HG03439 (cell line): ENCODE measurements at regions not wholly inside any gene's neighbourhood (a gene's known extent, or its start where the extent isn't known, plus 50 kb on each side); places are given as distances from the start of the nearest gene placed in this dataset.

ENCODE experiments used
- ATAC-seq: cut with Tn5 transposase; IDR thresholded peaks from one replicate; pipeline ENCODE4 v1.9.1; 2021; ENCODE audit warnings: mild to moderate bottlenecking, moderate library complexity; ENCODE audit not compliant: unreplicated experiment

DNA sequence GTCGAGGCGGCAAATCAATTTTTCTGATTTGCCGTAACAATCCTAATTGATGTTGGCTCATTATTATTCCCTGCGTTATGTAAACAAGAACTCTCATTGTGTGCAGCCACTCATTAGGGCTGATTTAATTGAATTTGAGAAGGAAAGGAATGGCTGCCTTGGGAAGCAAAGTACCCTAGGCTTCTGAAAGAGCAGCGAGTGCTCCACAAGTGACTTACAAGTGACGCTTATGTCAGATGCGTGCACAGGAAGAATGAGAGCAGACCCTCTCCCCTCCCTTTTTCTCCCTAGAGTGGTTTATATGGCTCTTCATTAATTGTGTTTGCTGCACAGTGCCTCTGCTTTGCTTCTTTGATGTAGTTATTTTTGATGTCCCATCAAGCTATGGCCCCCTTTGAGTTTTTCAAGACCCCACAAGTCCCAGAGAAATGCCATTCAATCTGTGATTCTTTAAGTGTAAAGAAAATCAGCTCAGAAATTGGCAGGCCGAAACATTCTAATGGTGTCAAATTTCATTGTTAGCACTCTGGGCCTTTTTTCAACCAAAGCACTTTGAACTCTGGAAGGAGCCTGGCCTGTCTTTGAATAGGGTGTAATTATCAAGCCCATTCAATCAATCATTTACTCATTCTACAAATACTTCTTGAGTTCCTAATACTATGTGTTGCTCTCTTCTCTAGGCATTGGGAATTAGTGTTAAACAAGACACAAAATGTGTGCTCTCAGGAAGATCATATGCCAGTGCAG is 86.8 kb upstream of the VAV3 start:
- no peak for ATAC-seq

DNA sequence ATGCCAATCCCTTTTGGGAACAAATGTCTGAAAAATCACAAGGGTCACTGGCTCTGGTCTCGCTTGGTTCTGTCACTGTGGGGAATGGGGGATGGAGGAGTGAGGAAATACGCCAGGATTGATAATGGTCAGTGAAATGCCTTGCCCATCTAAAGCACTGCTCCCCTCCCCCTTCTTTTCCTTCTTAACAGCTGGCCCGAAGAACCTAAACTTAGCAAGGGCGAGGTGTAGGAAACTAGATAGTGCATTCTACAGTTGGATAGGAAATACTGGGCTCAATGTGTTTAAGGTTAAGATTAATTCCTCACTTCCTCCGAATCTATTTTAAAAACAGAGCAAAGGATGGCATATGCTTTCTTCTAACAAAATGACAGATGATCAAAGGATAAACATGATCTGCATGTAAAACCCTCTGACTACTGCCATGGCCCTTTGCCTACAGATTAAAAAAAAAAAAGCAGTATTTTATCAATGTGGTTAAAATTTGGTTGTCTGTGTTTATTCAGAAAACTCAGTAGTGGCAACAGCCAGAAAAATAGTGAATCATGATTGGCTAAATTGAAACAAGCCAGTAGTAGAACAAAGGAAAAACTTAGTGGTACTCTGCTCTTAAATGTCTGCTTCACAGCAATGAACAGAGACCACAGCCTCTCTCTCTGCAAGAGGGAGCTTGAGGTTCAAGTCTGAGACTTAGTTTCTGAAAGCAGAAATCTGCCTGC is 86.1 kb upstream of the VAV3 start:
- ATAC-seq: no peak

DNA sequence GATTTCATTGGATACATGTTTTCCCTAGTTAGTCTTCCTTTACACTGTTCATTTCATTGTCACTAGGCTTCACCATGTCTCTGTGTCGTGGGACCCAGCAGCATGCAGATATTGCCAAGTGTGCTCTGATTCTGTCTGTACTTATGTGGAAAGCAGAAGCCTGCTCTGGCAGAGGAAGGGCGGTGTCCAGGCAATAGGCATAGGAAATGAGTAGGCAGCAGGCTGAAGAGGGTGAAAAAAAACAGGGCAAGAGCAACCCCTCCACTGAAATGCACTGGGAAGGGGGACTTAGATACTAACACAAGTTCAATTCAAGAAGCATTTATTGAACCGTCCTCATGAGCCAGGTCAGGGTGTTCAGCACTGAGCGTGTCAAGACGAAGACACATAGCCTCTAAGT is 85.2 kb upstream of the VAV3 start:
- no peak for ATAC-seq

DNA sequence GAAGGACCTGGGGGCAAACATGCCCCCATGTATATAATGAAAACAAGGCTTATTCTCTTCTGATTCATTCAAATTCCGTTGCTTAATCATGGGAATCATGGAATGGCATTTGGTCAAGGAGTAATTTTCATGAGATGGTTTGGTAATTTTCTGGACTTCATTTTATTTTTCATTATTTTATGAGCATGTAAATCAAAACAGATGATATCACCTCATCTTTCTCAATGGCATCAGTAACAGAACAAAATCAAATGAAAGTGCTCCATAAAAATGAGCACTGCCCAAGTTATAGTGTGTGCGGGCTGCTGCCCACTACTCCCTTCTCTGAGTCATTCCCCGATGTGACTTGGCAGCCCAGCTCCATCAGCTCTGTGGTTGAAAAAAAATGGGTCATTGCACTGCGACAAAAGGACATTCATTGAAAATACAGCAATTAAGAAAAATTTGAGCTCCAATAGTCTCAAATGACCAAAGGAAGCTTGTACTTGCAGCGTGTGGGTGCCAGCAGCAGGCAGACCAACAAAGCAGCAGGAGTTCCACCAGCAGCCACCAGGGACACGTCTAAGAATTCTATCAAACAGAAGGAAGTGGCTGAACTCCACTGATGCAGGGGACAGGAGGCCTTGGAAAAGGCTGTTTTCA is 84.3 kb upstream of the VAV3 start:
- no peak for ATAC-seq

DNA sequence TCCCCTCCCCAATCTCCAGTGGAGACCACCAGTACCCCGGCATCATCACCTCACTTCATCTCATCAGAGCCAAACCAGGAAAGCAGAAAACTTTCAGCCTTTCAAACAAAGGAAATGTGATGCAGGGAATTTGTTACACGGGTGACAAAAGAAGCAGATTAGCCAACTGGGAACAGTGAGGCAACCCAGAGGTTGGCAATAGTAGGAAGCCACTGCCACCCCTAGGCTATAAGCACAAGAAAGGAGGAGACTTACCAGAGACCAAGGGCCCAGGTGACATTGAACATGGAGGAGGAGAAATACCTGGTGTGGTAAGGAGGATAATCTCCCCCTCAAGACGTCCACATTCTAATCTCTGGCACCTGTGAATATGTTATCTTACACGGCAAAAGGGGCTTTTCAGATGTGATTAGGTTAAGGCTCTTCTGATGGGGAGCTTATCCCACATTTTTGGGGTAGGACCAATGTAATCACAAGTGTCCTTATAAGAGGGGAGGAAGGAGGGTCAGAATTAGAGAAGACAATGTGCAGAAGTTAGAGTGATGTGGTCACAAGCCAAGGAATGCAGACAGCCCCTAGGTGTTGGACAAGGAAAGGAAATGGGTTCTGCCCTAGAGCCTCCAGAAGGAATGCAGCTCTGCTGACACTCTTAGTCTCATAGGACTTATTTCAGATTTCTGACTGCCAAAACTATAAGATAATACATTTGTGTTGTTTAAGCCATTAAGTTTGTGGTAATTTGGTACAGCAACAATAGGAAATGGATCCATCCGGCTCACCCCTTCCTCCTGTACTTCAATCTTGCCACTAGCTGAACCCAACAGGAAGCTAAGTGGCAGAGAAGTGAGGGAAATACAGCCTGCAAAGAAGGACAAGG is 83.6 kb upstream of the VAV3 start:
- ATAC-seq: no peak

DNA sequence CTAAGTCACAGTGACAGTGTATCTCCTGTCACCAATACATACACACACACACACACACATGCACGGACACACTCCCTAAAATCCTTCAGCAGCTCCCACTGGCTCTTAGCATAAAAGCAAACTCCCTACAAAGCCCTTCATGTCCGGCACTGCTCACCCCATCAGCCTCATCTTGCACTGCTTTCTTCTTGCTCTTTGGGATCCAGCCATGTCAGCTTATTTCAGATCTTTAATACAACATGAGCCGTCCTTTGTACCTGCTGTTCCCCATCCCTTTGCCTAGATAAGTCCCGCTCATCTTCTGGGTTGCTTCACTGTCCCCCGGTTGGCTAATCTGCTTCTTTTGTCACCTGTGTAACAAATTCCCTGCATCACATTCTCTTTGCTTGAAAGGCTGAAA is 82.1 kb upstream of the VAV3 start:
- no peak for ATAC-seq

DNA sequence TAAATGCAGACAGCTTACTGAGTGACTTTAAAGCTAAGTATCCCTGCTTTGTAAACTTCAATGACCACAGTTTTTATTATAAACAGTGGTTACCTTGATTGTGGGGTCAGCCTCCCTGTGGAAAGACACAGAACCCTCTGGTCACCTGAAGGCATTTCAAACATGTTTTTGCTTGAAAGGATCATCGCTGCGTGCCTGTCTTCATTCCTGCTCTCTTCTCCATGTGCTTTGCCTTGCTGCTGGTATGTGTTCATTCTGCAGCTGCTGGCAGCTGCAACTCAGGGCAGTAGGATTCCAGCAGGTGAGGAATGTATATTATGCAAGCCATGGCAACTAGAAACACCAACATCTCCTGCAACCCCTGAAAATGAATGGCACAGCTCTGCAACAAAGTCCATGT is 81.0 kb upstream of the VAV3 start:
- no peak for ATAC-seq

DNA sequence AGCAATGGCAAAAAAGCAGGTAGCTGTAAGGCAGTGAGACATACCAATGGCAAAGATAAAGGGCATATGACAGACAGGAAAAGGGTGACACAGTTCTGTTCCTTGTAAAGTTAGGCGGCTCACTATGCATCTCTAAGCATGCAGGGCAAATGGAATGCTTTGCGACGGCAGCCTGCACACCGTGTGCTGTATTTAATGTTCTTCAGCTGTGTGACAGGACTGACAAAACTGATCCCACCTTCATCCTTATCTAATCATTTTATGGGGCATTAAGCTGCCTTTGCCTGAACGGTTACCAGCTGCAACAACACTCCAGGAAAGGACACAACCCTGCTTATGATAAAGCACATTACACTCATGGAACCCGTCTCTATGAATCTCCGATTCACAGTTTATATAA is 80.5 kb upstream of the VAV3 start:
- ATAC-seq: no peak

DNA sequence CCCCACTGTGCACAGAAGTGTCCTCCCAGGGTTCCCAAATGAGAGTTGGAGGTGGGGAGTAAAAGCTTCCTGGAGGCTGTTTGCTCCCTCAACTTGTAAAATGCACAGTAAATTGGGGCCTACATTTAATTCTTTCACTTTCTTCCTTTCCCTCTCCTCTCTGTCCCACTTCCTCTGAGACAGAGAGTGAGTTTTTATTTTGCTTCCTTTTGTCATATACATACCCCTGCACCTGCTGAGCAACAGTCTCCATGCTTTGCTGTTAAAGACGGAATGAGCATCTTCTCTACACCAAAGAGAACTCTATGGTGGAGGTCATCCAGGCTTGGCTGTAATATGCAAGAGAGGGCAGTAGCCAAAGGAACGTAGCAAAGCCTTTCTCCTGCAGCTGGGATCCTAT is 79.3 kb upstream of the VAV3 start:
- ATAC-seq: no peak

DNA sequence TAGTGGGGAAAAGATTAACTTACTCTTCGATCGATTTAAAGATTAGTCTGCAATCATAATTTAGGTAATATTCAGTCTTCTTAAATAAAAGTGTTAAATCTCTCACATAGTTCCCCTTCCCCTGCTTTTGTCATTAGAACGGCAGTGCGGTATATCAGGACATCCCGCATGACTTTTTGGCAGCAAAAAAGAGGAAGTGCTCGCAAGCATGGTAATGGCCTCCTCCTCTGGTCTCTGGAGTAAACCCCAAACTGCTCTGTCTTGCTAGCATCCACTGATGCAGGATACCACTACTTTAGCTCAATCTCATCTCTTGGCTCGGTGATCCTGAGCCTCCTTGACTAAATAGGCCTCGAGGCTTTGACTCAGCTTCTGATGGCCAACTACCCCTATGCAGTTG is 78.7 kb upstream of the VAV3 start:
- ATAC-seq: no peak

DNA sequence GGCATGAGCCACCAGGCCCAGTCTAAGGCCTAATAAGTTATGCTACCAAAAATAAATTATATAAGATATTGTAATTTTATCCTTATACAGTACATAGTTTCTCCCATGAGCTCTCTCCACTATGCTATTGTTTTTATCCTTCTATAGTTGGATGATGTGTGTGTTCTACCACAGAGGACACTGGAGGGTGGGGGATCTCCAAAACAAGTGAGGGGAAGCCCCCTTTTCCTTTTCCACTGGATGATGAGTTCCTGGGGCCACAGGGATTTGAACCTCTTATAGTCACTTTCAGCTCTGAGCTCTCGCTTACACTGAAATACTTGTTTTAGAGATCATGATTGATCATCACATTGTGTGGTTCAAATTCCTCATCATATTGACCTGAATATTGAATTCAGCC is 77.6 kb upstream of the VAV3 start:
- ATAC-seq: no peak

DNA sequence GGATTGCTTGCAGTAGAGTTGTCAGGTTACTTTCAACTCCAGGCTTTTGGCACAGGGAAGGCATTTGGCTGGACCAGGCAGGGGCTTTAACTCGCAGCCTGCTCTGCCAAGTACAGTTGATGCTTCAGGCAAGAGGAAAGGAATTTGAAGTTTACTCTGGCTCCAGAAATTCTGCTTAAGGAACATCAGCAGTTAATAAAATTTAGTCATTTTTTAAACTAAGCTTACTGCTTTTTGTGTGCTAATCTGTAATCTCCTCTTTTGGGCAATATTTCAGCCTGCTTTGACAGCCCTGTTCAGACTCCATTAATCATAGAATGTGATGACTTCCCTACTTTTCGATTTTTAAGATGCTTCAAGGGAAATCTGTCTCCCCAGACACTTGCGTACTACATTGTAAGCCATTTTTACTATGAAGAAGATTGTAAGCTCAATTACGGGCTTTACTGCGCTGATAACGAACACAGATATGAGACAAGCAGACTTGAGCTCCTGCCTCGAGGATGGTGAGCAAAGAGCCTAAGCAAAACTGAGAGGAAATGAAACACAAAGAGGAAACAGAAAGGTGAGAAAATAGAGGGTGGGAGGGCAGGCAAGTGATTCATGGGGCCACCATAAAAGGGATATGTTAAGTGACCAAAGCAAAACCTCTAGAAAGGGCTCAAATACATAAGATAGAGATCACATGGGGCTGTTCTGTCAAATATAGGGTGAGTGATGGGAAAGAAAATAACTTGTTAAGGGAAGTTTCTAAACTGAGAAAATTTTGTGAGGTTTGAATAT is 76.6 kb upstream of the VAV3 start:
- ATAC-seq: no peak

DNA sequence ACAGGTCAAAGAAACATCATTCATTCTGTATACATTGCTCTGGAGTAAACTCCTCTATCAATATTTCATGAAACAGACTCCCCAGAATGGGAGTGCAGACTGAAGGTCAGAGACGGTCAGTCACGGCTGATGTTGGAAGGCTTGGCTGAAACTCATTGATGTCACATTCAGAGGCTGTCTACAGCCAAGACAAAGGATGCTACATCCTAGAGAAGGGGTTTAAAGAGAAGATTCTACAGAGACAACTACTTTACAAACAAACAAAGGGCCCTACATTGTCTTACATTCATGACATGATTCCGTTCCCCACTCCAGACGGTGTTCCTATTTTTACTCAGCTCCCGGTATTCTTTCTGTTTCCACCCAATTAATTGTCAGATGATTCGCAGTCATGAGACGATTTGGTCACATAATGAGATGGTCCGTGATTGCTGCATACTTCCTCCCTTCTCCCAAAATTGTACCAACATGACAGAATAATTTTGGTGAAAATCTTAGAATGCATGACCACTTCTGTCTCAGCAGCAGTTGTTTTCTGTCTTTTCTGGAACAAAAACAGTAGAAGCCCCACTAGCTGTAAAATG is 73.8 kb upstream of the VAV3 start:
- ATAC-seq: no peak

DNA sequence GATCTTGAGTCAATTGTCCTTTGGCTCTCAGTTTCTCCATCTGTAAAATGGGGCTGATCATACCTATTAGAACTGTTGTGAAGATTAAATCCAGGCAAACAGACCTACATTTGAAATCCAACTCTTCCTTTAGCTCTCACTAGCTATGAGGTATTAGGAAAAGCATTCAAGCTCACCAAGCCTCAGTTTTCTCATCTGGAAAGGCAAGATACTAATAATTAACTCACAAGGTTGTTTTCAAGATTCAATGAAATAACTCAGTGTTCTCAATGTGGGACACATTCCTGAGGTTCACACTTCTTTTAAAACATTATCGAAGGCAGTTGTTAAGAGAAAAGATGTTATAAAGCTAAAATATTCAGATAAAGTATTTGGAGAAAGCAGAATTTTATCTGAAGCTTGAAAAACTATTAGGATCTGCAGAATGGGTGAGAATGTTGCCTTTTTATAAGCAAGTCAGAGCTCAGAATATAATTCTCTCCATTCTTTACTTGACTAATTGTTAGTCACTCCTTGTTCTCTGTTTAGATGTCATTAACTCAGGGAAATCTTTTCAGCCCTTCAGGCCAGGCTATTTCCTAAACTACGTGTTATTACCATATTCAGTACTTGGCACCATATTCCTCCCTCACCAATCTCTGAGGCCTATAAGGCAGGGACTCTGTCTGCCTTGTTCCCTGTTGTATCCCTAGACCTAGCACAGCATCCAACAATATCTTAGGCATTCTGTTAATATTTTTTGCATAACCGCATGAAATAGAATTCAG is 72.0 kb upstream of the VAV3 start:
- ATAC-seq: no peak

DNA sequence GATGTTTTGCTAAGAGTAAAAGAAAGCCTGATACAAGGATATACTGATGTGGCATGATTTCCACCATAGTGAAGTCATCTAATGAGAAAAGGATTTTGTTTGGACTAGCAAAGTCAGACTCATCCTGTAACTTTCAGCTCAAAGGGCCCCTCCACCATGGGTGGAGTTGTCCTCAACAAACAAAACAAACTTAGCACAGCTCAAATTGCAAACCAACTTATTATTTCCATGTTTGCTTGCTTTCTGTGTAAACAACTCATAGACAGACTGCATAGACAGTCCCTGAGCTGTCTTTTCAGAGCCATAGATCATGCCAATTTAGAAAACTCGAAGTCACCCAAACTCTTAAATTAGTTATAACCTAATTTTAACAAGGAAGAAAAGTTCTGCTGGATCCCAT is 69.4 kb upstream of the VAV3 start:
- no peak for ATAC-seq

DNA sequence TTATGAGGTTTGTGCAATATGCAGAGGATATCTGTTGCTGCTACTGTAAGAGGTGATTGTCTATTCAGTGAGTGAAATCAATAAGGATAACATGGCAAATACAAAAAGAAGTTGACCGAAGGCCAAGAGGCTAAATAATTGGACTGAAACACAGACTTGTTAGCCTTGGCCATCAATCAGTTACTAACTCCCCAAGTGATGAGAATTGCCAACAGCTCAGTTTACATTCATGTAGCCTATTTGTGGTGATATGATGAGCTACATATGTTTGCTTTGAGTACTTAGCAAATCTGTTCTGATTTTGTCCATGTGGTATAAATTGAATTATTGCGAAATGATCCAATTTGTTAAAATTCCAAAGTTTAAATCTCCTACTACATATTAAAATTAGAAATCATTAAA is 68.6 kb upstream of the VAV3 start:
- no peak for ATAC-seq

DNA sequence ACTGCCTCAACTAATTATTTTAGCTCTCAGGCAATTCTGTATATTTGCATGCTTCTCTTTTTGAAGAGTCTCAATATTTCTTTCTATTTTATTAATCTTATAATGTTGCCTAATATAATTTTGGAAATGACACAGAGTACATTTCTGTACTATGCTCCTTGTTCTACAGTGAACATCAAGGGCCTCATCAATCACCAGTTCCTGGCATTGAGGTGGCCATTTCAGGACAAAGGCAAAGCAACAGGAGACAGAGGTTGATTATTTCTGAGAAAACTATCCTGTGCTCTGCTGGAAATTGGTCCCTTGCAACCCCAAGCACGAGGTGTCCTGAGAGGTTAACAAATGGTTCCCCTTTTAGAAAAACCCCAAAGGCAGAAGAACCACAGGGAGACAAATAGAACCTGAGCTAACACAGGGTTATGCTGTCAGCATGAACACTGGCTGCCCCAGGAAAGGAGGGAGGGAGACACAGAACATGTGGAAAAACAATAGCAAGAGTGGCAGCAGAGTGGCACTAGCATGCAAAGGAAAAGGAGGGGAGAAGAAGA is 63.9 kb upstream of the VAV3 start:
- ATAC-seq: no peak

DNA sequence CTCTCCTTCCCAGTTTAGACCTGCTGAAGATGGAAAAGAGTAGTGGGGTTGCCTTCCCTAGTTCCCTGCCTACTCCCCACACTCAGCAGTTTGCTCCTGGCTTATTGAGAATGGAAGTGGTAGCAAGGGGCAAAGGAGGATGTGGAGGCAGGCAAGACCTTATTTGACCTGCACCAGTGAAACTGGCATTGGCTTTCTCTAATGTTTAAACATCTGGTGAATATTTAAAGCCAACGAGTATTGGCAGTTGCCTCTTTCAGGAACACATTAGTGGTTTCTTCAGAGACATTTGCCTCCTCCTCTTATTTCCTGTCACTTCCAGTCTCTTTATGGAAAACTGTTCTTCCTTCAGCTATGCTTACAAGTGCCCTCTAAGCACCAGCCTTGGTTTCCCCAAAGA is 62.4 kb upstream of the VAV3 start:
- ATAC-seq: no peak

DNA sequence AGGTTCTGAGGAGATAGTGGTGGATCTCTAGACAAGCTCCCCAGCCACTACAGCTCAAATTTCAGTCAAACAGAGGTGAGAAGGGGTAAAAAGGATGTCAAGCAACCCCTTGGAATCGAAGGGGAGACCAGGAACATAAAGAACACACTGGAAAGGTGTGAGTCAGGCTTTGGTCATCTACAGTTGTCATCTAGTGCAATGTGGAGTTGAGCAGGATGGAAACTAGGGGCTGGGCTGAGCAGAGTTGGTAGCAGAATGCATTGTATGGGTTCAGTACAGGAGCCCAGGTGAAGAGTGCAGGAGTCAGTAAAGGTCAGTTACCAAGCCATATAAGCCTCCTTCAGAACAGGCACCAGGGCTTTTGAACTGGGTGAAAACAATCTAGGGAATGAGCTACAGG is 52.7 kb upstream of the VAV3 start:
- ATAC-seq: no peak
